OCI-M2 (cell line): ENCODE measurements at regions not wholly inside any gene's neighbourhood (a gene's known extent, or its start where the extent isn't known, plus 50 kb on each side); places are given as distances from the start of the nearest gene placed in this dataset.
"Not testable (repeated sequence)": the region's sequence is repeated elsewhere in the genome, so short reads cannot be mapped to it uniquely, and the experiment has no call there.

Experiments
- DNase-seq: peaks from one replicate; lab custom pipeline; 2025; ENCODE audit not compliant: unreplicated experiment; lab: John Stamatoyannopoulos, UW

- DNase-seq = not testable (repeated sequence)
These were observed 224.4 kb upstream of the SLC8A1 start for GRCh38 chr2:40676134-40676790.

GRCh38 chr2:40680547-40680946 is 228.7 kb upstream of the SLC8A1 start:
- DNase-seq = no peak

- no peak for DNase-seq
These were observed 238.1 kb upstream of the SLC8A1 start for GRCh38 chr2:40690036-40690435.

- no peak for DNase-seq
These were observed 238.6 kb upstream of the SLC8A1 start for GRCh38 chr2:40690525-40690924.

GRCh38 chr2:40700231-40700954 is 248.5 kb upstream of the SLC8A1 start:
- no peak for DNase-seq

GRCh38 chr2:40712197-40712894 is 260.5 kb upstream of the SLC8A1 start:
- DNase-seq = not testable (repeated sequence)

- DNase-seq = no peak
These were observed 265.0 kb upstream of the SLC8A1 start for GRCh38 chr2:40716879-40717278.

GRCh38 chr2:40719414-40719813 is 267.5 kb upstream of the SLC8A1 start:
- DNase-seq = no peak

GRCh38 chr2:40721595-40721994 is 269.7 kb upstream of the SLC8A1 start:
- DNase-seq = no peak

GRCh38 chr2:40723194-40723593 is 271.3 kb upstream of the SLC8A1 start:
- DNase-seq = no peak

- no peak for DNase-seq
These were observed 273.1 kb upstream of the SLC8A1 start for GRCh38 chr2:40725040-40725439.

GRCh38 chr2:40725950-40726349 is 274.1 kb upstream of the SLC8A1 start:
- DNase-seq = no peak

GRCh38 chr2:40734797-40735196 is 282.9 kb upstream of the SLC8A1 start:
- no peak for DNase-seq

- DNase-seq = no peak
These were observed 285.3 kb upstream of the SLC8A1 start for GRCh38 chr2:40737180-40737579.

- no peak for DNase-seq
These were observed 288.5 kb upstream of the SLC8A1 start for GRCh38 chr2:40740419-40740818.

GRCh38 chr2:40741532-40741931 is 289.6 kb upstream of the SLC8A1 start:
- no peak for DNase-seq

- no peak for DNase-seq
These were observed 294.3 kb upstream of the SLC8A1 start for GRCh38 chr2:40746191-40746590.

GRCh38 chr2:40751981-40752380 is 300.1 kb upstream of the SLC8A1 start:
- DNase-seq = no peak

- DNase-seq = no peak
These were observed 300.9 kb upstream of the SLC8A1 start for GRCh38 chr2:40752796-40753195.

GRCh38 chr2:40754912-40755311 is 303.0 kb upstream of the SLC8A1 start:
- DNase-seq = no peak

GRCh38 chr2:40758401-40759155 is 306.7 kb upstream of the SLC8A1 start:
- DNase-seq = no peak
